HG03060 (cell line): ENCODE measurements at regions not wholly inside any gene's neighbourhood (a gene's known extent, or its start where the extent isn't known, plus 50 kb on each side); places are given as distances from the start of the nearest gene placed in this dataset.
"Not testable (repeated sequence)": the region's sequence is repeated elsewhere in the genome, so short reads cannot be mapped to it uniquely, and the experiment has no call there.

Experiments
- ATAC-seq: cut with Tn5 transposase; IDR thresholded peaks from one replicate; pipeline ENCODE4 v1.9.1; 2021; ENCODE audit warnings: low read depth, moderate number of reproducible peaks; ENCODE audit not compliant: unreplicated experiment

DNA sequence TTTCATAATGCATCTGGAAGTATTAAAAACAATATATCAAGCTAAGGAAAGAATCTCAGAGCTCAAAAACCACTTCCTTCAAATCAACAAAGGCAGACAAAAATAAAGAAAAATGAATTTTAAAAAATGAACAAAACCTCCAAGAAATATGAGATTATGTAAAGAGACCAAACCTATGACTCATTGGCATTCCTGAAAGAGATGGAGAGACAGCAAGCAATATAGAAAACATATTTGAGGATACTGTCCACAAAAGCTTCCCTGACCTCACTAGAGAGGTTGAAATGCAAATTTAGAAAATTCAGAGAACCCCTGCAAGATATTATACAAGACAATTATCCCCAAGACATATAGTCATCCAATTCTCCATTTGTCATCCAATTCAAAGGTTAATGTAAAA lies 311.3 kb upstream of the SOX9 start:
- no peak for ATAC-seq

DNA sequence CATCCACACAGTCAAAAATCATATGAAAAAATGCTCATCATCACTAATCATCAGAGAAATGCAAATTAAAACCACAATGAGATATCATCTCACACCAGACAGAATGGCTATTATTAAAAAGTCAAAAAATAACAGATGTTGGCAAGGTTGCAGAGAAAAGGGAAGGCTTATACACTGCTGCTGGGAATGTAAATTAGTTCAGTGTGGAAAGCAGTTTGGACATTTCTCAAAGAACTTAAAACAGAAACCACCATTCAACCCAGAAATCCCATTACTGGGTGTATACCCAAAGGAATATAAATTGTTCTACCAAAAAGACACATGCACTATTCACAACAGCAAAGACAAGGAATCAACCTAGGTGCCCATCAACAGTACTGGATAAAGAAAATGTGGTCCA lies 307.0 kb upstream of the SOX9 start:
- not testable (repeated sequence) for ATAC-seq

DNA sequence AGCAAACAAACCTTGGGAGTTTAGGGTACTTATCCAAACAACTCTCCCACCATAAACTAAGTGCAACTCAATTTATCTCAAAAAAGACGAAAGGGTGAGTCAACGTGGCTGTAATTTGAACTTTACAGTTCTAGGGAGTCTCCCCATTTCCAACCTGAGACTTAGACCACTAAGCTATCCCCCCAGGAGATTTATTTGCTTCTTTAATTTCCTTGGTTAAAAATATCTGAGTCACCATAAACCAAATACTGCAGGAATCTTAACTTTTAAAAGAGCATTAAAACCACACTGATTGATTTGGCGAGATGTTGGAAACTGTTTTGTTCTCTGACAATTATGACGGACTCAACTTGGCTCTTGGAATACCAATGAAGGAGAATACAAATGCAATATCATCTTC lies 299.3 kb upstream of the SOX9 start:
- no peak for ATAC-seq

DNA sequence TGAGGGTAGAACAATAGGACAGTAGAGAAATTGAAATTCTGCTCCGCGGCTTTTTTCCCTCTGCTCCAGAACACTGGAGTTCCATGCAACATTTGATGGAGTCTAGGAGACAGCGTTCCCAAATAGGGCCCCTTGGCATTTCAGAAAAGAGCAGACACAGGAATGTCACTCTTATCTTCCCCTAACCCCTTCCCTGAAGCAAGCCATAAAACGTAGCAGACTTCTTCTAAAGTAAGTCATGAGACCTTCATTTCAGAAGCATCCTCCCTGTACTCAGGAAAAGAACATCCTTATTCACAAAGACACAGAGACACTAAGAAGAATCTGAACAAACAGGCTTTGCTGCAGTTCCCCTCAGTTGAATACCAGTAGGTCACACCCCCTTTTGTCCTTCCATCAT lies 296.1 kb upstream of the SOX9 start:
- no peak for ATAC-seq

DNA sequence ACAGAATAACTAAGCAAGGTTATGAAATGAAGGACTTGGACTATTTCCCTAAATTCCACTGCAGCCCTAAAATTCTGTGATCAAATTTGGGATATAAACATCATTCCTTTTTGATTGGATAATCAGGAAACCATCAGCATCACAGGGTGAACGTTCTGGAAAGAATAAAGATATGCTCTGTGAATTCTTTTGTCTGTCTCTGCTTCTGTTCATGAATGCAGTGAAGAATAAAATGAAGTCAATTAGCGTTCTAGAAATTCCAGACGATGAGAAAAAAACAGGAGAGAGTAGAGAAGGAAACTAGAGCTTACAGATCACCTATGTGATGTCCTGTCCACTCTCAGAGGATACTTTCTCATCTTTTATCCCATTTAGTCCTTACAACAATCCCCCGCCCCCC lies 295.1 kb upstream of the SOX9 start:
- ATAC-seq, result no peak

DNA sequence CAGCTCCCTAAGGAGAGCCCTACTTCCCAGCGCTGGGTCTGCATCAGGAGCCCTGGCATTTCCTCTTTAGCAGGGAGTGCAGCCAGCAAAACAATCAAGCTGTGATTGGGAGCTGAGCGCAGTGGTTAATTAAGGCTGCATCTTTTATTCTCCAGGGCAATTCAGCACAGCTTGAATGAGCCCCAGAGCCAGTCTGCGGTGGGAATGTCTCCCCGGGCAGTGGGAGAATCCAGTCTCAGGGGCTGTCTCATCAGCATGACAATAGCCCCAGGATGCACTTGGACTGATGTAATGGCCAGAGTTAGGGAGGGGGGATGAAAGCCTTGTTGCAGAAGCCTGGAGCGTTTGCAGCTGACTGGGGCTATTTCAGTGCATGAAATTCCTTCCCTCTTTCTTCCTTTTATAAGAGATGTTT lies 292.6 kb upstream of the SOX9 start:
- no peak for ATAC-seq

DNA sequence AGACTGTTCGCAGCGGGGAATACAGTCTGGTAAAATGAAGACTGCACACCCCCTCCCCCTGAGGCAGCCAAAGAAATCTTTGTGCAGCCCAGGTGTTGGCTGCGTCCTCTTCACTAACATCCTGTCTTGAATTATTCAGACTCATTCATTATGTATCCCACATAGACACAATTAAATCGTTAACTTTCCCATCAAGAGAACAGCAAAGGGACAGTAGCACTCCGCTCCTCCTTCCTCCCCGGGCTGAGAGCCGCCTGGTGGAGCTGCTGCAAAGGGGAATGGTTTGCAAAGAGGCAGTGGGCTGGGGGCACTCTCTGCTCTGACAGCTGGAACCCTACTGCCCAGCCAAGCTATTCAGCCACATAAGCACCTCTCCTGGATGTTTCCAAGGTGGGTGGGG lies 290.0 kb upstream of the SOX9 start:
- no peak for ATAC-seq

DNA sequence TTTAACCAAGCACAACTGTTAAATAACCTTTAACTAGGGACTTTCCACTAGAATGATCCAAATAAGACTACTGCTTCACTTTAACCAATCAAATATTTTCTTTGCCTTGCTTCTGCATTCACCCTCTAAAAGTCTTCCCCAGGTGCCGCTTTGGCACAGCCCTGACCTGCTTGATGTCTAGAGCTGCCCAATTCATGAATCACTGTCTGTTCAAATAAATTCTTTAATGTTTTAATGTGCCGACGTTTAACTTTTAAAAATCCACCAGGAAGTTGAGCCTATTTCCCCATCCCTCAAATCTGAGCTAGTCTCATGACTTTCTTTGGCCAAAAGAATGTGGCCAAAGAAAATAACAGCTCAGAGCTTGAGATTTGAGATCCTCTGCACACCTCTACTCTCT lies 277.8 kb upstream of the SOX9 start:
- no peak for ATAC-seq

DNA sequence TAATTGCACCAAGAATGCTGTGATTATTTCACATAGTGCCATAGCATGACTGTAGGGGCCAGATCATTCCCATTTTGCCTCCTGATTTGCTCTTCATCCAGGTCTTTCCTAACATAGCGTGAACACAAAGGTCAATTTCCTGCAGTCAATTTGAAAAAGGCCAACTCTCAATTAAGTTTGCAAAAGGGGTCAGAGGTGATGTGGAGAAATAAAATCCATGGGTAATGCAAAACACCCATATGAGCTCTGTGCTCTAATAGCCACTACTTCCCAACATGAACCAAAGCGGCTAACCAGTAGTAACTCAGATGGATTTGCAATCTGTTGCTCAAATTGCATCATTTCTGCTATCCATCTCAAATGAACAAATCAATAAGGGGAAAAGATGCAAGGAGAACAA lies 275.5 kb upstream of the SOX9 start:
- ATAC-seq, result no peak

DNA sequence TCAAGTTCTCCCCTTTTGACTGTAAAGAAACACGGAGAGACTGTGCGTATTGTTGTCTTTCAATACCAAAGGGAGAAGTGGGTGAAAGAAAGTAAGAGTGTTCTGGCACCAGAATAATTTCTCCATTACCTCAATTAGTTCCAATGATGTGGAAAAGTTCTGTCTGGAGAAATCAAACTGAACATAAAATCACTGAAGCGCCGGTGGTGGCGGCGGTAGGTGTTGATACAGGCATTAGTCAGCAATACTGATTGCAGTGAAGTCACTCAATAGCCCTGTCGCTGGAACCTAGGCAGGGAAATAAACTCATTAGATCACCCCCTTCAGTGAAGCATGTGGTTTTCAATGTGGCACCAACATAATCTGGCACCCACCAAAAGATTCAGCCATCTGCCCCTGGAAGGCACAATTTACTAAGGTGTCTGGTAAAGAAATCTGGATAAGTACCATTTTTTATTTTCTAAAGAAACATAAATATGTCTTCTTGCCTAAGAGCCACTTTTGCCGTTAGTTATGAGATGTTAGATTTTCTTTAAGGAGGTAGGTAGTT lies 274.2 kb upstream of the SOX9 start:
- ATAC-seq, result no peak

DNA sequence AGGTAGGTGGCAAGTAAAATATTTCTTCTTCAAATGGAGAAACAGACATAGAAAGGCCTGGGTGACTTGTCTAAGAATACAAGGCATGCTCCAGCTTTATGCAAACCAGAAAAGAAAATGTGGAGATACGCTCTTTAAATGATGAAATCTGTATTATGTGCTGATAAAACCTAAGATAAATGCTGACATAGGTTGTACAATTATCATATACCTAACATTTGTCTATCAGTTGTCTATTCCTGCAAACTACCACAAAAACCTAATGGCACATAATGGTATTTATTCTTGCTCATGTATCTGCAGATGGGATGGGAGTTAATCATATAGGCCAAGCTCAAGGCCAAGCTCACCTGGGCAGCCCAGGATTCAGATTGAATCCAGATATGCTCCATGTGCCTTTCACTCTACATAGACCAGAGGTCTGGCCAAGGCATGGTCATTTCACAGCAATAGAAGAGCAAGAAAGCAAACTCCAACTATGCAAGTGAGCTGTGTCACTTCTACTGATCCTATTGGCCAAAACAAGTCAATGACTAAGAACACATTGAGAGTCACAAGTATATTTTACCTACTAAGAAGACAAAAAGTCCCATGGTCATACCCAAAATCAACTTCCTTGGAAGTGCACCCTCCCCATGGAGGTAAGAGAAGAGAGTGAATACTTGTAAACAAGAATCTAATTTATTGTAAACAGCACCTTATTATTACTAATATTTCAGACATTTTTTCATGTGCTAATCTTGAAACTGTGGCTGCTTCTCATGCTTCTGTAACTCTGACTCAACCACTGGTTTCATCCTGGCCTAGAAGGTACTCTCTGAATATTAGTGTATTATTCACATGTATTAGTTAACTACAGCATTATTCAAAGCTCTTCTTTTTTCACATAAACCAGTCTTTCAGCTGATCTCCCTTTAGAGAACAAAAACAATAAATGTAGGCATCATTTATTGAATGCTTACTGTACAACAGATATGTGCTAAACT lies 270.7 kb upstream of the SOX9 start:
- ATAC-seq, result peak; percentile 76

DNA sequence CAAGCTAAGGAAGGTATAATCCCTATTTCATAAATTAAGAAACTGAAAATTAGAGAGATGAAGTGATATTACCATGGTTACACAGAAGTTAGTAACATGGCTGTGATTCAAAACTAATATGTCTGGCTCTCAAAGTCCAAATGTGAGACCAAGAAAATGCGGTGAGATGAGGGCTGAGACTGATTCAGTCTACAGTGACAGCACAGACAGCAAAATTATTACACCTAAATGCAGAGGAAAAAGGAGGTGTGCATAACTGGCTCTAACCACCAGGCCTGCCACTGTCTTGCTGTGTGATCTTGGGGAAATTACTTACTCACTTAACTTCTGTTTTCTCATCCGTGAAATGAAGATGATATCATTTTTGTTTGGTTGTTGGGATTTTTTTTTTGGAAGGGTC lies 270.0 kb upstream of the SOX9 start:
- ATAC-seq, result peak; percentile 17

DNA sequence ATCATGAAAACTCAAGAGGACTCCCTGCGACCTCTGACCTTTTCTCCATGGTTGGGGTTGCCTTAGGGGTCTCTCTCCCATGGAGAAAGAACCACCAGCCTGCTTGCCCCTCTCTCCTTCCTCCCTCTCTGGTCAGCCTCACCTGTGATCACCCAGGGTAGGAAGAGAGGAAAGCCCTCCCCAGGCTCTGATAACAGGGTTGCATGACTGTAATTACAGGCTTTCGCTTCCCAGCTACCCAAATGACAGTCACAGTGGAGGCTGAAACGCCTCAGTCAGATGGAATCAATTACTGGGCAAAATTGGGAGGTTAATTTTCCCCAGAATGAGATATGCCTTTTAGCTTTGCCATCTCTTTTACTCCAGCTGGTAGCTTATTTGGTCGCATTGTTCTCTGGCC lies 265.8 kb upstream of the SOX9 start:
- no peak for ATAC-seq

DNA sequence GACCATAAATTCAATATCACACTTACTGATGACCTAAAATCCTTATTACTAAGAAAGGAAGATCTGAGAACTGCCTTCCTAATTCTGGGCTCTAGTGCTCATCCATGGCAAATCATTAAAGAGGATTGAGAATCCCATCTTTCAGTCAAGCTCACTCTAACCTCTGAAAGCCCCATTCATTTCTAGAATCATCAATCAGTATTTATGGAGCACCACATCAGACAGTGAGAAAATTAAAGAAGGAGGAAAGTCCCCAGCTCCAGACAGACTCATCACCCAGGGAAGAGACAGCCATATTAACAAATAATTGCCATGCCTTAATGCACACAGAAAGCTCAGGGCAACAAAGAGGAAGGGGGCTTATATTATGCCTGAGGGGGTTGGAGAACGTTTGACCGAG lies 256.1 kb upstream of the SOX9 start:
- ATAC-seq, result no peak

DNA sequence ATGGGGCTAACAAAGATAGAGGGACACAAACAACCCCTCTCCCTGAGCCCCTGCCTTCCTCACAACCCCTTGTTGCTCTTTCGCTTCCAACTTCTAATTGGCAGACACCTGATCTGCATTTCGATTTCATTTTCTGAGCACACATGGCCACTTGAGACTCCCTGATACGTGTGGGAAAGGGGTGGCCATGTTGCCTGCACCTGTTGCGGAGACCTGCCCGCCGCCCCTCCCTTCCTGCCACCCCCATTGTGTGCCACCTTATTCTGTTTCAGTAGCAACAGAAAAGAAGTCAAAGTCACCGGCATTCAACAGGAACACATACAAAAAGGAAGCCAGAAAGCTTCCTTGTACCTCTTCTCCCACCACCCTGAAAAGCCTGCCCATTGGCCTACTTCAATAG lies 254.7 kb upstream of the SOX9 start:
- no peak for ATAC-seq

DNA sequence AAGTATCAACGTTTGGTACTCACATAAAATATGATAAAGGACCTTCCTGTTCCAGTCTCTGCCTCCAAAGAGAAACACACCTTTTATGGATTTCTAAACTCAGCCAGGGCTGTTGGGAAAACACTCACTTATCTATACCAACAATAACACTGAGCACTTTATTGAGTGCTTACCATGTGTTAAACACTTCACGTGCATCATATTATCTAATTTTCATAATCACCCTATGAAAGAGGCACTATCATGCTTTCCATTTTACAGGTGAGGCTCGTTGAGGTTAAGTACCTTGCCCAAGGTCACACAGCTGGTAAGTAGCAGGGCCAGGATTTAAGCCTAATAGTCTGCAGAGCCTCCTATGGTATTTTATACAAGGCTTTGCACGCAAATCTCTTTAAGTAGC lies 251.5 kb upstream of the SOX9 start:
- no peak for ATAC-seq

DNA sequence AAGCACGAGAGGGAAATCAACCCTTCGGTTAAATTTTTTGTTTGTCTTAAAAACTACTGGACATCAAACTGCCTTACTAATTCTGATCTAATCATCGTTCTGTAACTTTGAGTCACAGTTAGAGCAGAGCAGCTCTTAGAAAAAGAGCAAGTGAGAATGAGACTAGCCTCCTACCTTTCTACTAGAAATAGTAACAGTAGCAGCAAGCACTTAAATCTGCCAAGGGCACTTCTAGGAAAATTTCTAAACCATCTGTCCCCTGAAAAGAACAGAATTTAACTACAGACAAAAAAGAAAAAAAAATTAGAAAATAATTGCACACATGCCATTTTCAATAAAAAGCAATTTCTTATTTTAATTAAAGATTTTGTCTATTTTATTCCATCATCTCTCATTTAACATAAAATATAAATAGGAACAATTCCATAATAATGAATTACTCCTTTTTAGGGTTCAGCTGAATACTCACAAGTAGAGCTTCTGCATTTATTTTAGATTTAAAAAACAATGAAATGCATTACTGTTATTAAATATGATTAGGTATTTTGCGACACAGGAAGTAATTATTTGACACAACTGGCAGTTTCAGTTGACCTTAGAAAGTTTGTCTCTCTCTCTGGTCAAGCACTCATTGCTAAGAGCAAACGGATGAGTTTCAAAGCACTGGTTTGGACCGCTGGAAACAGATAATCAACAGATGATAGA lies 250.8 kb upstream of the SOX9 start:
- no peak for ATAC-seq

DNA sequence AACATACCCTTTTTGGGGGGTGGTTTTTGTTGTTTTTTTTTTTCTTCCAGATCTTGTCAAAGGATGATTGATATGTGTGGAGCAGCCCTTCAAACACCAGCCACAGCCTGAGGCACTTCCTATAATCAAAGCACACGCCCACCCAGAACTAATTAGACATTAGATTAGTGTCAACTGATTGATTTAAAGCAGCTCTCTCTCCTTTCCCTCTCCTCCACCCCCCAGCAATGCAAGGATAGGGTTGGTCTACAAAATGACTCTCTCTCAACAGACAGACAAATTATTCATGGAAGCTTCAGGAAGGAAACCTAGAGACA lies 250.3 kb upstream of the SOX9 start:
- no peak for ATAC-seq

DNA sequence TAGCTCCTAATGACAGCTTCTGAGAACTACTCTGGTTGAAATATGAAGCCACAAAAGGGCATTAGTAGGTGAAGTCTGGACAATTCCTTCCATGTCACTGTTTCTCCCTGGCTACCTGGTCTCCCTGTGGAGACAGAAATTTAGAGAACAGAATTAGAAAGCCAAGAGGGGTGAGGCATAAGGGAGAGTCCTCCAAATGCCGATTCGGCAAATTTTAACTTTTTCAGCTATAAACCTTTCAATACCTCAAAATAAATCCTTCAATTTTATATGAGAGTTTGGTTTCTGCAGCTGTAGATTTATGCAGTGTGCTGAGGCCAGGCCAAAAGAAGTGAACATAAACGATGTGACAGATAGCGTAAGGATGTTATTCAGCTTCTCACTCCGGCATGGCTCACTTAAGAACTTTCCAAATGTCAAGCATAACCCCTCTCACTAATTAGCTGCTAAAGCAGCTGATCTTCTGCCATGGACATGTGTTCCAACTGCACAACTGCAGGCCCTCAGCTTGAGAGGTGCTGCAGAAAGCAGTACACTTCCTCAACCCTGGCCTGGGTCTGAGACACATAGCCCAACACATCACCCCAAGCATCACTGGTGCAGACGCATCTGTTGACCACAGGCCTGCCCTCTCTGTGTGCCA lies 247.9 kb upstream of the SOX9 start:
- no peak for ATAC-seq

DNA sequence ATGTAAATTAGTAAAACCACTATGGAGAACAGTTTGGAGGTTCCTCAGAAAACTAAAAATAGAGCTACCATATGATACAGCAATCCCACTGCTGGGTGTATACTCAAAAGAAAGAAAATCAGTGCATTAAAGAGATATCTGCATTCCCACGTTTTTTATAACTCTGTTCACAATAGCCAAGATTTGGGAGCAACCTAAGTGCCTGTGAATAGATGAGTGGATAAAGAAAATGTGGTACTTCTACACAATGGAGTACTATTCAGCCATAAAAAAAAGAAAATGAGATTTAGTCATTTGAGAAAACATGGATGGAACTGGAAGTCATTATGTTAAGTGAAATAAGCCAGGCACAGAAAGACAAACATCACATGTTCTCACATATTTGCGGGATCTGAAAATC lies 246.0 kb upstream of the SOX9 start:
- ATAC-seq, result not testable (repeated sequence)

DNA sequence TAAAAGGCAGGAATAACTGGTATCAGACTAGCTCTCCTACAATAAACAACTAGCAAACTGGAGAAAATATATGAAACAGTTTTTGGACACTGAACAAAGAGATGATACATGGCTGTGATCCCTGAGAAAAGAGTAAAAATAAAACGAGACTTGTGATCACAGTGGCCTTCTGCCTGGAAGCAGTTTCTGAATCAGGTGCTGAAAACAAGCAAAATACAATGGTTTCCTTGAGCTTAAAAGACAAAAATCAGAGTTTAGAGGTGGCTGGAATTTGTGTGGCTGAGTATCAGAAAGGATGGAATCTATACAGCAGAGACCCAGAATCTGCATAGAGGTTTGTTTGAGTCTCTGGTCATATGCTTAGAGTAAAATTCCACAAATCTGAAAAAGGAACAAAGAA lies 242.5 kb upstream of the SOX9 start:
- no peak for ATAC-seq
